T-helper 2 cell treated with Interferon-gamma antibody and Interleukin-4, amounts not matched to agents 5 μg/mL and 100 μg/mL, for 36 hours (primary cell): ENCODE measurements at regions not wholly inside any gene's neighbourhood (a gene's known extent, or its start where the extent isn't known, plus 50 kb on each side); places are given as distances from the start of the nearest gene placed in this dataset.

Experiments
- DNase-seq: peaks from one replicate; pipeline ENCODE4 v3.0.0; 2021; ENCODE audit warnings: low spot score
- H3K27ac Mint-ChIP-seq: one replicate; pipeline ENCODE4 v1.8.0; 2021; ENCODE audit warnings: mild to moderate bottlenecking, mixed read lengths
- H3K27me3 Mint-ChIP-seq: one replicate; pipeline ENCODE4 v1.8.0; 2021; ENCODE audit warnings: low read depth, mixed read lengths
- H3K36me3 Mint-ChIP-seq: one replicate; pipeline ENCODE4 v1.8.0; 2021; ENCODE audit warnings: low read depth, mixed read lengths
- H3K4me1 Mint-ChIP-seq: one replicate; pipeline ENCODE4 v1.8.0; 2021; ENCODE audit warnings: low read depth, mixed read lengths
- H3K4me3 Mint-ChIP-seq: one replicate; pipeline ENCODE4 v1.8.0; 2022; ENCODE audit warnings: mild to moderate bottlenecking, moderate library complexity, mixed read lengths
- H3K9me3 Mint-ChIP-seq: one replicate; pipeline ENCODE4 v1.8.0; 2021; ENCODE audit warnings: mixed read lengths

GRCh38 chr2:167489325-167489724 is 601.0 kb downstream of the XIRP2 start:
- no peaks in the 10 kb centered on the region for H3K27me3 Mint-ChIP-seq
- DNase-seq = no peak
- no peaks in the 10 kb centered on the region for H3K4me1 Mint-ChIP-seq
- H3K9me3 Mint-ChIP-seq = no peaks in the 10 kb centered on the region
- no peak overlapping the region for H3K27ac Mint-ChIP-seq
- no peaks in the 10 kb centered on the region for H3K36me3 Mint-ChIP-seq
- H3K4me3 Mint-ChIP-seq = no peak overlapping the region

- Mint-ChIP-seq H3K27ac (no peak overlapping the region), H3K4me1 (no peaks in the 10 kb centered on the region), H3K4me3 (no peak overlapping the region), H3K27me3 (no peaks in the 10 kb centered on the region), H3K9me3 (no peaks in the 10 kb centered on the region), H3K36me3 (no peaks in the 10 kb centered on the region)
- no peak for DNase-seq
Measured at GRCh38 chr2:167487728-167488127, 599.4 kb downstream of the XIRP2 start.

DNA sequence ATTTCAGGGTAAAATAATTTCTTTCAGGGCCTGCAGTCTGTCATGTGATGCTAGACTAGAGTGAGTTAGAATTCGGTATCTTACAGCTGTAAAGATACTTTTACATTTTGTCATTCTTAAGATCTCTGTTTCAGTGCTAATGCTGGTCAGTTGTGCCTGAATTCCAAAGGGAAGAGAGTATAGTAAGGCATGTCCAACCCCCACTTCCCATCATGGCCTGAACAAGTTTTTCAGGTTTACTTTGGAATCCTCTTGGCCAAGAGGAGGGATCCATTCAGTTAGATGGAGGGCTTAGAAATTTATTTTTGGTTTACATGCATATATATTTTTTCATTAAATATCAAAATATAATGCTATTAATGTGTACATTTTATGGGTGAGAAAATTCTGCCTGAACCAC is 596.6 kb downstream of the XIRP2 start:
- H3K4me3 Mint-ChIP-seq = no peak overlapping the region
- H3K36me3 Mint-ChIP-seq = no peaks in the 10 kb centered on the region
- H3K27me3 Mint-ChIP-seq = no peaks in the 10 kb centered on the region
- no peaks in the 10 kb centered on the region for H3K4me1 Mint-ChIP-seq
- no peaks in the 10 kb centered on the region for H3K9me3 Mint-ChIP-seq
- no peak overlapping the region for H3K27ac Mint-ChIP-seq
- DNase-seq = no peak

DNA sequence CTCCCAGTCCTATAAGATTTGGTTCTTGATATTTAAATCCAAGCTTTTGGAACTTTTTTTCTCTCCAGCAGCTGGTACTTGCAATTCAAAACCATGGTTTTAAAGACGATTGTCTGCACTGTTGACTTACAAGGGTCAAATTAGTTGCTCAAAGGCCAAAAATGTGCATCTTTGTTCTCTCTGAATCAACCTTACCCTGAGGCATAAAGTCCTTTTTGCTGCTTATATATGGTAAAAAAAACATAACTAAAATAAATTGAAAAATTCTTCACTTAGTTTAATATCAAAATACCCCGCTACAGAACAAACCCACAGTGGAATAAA is 592.7 kb downstream of the XIRP2 start:
- DNase-seq = no peak
- H3K27ac Mint-ChIP-seq = no peak overlapping the region
- H3K9me3 Mint-ChIP-seq = no peaks in the 10 kb centered on the region
- H3K27me3 Mint-ChIP-seq = no peaks in the 10 kb centered on the region
- H3K4me3 Mint-ChIP-seq = no peak overlapping the region
- H3K4me1 Mint-ChIP-seq = no peaks in the 10 kb centered on the region
- no peaks in the 10 kb centered on the region for H3K36me3 Mint-ChIP-seq

DNA sequence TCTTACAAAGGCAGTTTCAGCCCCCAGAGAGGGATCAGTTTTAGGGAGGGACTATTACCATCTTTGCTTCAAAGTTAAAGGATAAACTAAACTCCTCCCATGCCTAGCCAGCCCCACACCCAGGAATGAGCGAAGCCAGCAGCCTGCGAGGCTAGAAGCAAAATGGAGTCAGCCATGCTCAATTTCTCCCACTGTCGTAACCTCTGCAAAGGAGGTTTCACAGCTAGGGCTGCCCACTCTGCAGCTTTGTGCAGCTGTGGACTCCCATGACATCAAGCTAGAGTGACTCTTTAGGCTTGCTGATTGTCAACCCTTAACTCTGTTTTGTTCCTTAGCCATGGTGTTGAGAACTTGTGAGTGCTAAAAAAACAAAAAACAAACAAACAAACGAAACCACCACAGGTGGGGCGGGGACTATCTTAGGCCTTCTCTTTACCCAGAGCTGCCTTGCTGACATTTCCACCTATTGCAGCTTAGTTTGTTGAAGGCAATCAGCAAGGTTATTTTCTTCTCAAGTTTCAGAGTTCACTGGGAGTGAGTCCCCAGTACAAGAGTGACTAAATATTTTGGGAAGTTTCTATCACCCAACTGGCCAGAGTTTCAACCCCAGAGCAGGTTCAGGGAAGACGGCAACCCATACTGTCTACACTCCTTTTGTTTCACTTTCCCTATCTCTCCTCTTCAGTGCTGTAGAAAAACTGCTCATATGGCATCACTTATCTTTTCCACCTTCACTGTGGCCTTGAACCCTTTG is 592.1 kb downstream of the XIRP2 start:
- H3K27me3 Mint-ChIP-seq = no peaks in the 10 kb centered on the region
- H3K36me3 Mint-ChIP-seq = no peaks in the 10 kb centered on the region
- H3K9me3 Mint-ChIP-seq = no peaks in the 10 kb centered on the region
- no peaks in the 10 kb centered on the region for H3K4me1 Mint-ChIP-seq
- no peak overlapping the region for H3K4me3 Mint-ChIP-seq
- no peak overlapping the region for H3K27ac Mint-ChIP-seq
- no peak for DNase-seq

- Mint-ChIP-seq H3K4me3 (no peak overlapping the region), H3K27ac (no peak overlapping the region), H3K27me3 (no peaks in the 10 kb centered on the region), H3K4me1 (no peaks in the 10 kb centered on the region), H3K36me3 (no peaks in the 10 kb centered on the region), H3K9me3 (no peaks in the 10 kb centered on the region)
- no peak for DNase-seq
Measured at GRCh38 chr2:167478196-167478595, 589.9 kb downstream of the XIRP2 start.

- H3K9me3 Mint-ChIP-seq = no peaks in the 10 kb centered on the region
- no peak for DNase-seq
- H3K36me3 Mint-ChIP-seq = no peaks in the 10 kb centered on the region
- no peak overlapping the region for H3K27ac Mint-ChIP-seq
- no peaks in the 10 kb centered on the region for H3K27me3 Mint-ChIP-seq
- H3K4me1 Mint-ChIP-seq = no peaks in the 10 kb centered on the region
- H3K4me3 Mint-ChIP-seq = no peak overlapping the region
Measured at GRCh38 chr2:167475791-167476190, 587.5 kb downstream of the XIRP2 start.

DNA sequence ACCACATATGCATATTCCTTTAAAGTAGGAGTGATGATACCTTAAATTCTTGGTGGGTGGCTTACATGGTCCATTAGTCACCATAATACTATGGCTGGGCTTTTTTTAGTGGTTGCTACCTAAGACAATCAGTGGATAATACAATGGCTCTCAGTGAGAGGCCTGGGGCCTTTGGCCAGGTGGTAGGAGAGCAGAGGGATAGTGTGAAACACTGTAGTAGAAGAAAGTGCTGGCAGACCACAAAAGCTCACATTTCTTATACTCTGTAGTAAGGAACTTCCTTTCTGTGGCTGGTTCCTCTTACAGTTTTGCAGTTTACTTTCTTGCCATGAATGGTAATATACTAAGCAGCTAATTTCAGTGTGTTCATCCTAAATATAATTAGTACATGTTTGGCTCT is 583.5 kb downstream of the XIRP2 start:
- Mint-ChIP-seq H3K4me3 (no peak overlapping the region), H3K36me3 (no peaks in the 10 kb centered on the region), H3K4me1 (no peaks in the 10 kb centered on the region), H3K27ac (no peak overlapping the region), H3K27me3 (no peaks in the 10 kb centered on the region), H3K9me3 (no peaks in the 10 kb centered on the region)
- no peak for DNase-seq

DNA sequence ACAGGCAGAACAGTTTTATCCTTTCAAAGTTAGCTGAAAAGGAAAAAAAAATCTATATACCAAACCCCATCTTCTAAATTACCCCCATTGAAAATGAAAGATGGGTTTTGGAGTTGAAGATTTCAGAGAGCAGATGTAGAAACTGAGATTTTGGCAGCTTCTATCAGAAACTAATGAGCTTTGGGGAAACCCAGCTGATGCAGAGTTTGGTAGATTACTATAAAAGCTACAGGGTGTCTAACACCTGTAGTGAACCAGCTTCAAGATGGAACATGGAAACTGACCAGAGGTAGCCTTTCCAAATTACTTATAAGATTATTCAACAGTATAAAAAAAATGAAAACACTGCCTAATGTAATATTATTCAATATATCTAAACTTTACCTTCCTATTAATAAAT is 583.1 kb downstream of the XIRP2 start:
- no peak overlapping the region for H3K27ac Mint-ChIP-seq
- no peak overlapping the region for H3K4me3 Mint-ChIP-seq
- H3K36me3 Mint-ChIP-seq = no peaks in the 10 kb centered on the region
- H3K9me3 Mint-ChIP-seq = no peaks in the 10 kb centered on the region
- DNase-seq = no peak
- no peaks in the 10 kb centered on the region for H3K27me3 Mint-ChIP-seq
- H3K4me1 Mint-ChIP-seq = no peaks in the 10 kb centered on the region

DNA sequence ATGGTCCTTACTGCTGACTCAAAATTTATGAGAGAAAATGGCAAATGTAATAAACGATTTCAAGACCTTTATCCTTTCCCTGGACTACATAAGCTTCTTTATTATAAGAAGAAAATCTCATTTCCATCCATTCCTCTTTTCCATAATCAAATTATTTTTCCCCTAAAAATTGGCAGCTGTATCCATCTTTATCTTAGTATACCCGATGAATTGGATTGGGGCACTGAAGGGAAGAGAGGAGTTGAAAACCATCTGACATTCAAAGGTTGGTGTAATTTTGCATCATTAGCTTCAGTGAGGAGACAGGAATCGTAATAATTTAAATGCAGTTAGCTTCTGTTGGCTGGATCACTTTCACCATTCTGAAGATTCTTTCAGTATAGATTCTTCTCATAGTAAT is 574.1 kb downstream of the XIRP2 start:
- no peak overlapping the region for H3K4me3 Mint-ChIP-seq
- H3K36me3 Mint-ChIP-seq = no peaks in the 10 kb centered on the region
- H3K27ac Mint-ChIP-seq = no peak overlapping the region
- DNase-seq = no peak
- H3K9me3 Mint-ChIP-seq = peaks cover 11% of the 10 kb centered on the region
- no peaks in the 10 kb centered on the region for H3K27me3 Mint-ChIP-seq
- no peaks in the 10 kb centered on the region for H3K4me1 Mint-ChIP-seq

DNA sequence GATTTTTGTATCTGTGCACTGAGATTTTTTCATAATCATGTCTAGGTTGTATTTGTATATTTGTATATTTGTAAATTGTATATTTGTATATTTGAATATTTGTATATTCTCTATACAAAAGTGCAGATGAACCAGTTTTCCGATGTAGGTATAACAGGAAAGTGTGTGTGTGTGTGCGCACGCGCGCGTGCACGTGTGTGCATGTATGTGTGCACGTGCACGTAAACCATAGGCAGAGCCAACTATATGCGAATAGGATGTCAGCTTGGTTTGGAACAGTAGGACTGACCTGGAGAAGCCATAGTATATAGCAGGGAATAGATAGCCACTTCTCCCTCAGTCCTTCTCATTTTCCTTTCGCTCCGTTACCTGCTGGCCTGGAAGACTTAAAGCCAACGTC is 565.8 kb downstream of the XIRP2 start:
- Mint-ChIP-seq H3K9me3 (peaks cover 25% of the 10 kb centered on the region), H3K36me3 (no peaks in the 10 kb centered on the region), H3K27me3 (no peaks in the 10 kb centered on the region), H3K4me3 (no peak overlapping the region), H3K4me1 (no peaks in the 10 kb centered on the region), H3K27ac (no peak overlapping the region)
- no peak for DNase-seq

DNA sequence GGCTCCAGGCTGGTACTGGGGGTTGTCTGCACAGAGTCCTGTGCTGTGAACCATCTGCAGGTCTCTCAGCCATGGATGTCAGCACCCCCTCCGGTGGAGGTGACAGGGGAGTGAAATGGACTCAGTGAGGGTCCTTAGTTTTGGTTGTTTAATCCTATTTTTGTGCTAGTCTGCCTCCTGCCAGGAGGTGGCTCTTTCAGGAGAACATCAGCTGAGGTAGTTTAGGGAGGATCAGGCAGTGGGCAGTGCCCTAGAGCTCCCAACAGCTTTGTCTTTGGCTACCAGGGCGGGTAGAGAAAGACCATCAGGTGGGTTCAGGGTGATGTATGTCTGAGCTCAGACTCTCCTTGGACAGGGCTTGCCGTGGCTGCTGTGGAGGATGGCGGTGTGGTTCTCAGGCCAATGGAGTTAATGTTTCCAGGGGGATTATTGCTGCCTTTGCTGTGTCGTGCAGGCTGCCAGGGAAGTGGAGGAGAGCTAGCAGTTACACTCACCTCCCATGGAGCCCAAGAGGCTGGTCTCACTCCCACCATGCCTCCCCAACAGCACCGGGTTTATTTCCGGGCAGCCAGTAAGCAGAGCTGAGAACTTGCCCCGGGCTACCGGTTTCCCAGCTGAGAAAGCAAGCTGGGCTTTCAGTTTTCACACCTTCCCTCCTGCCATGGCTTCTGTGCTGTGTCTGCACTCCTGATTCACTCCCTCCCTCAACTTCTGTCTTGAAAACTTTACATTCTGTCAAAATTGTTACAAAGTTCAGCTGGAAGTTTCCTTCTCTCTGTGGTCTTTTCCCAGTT is 563.4 kb downstream of the XIRP2 start:
- Mint-ChIP-seq H3K9me3 (peaks cover 33% of the 10 kb centered on the region), H3K36me3 (no peaks in the 10 kb centered on the region), H3K27ac (no peak overlapping the region), H3K4me1 (no peaks in the 10 kb centered on the region), H3K27me3 (no peaks in the 10 kb centered on the region), H3K4me3 (no peak overlapping the region)
- DNase-seq = no peak

GRCh38 chr2:167450364-167450763 is 562.1 kb downstream of the XIRP2 start:
- no peak for DNase-seq
- peaks cover 37% of the 10 kb centered on the region for H3K9me3 Mint-ChIP-seq
- no peaks in the 10 kb centered on the region for H3K4me1 Mint-ChIP-seq
- H3K27ac Mint-ChIP-seq = no peak overlapping the region
- no peaks in the 10 kb centered on the region for H3K36me3 Mint-ChIP-seq
- no peak overlapping the region for H3K4me3 Mint-ChIP-seq
- no peaks in the 10 kb centered on the region for H3K27me3 Mint-ChIP-seq

- Mint-ChIP-seq H3K36me3 (no peaks in the 10 kb centered on the region), H3K9me3 (peaks cover under 1% of the 10 kb centered on the region), H3K4me1 (no peaks in the 10 kb centered on the region), H3K4me3 (no peak overlapping the region), H3K27me3 (no peaks in the 10 kb centered on the region), H3K27ac (no peak overlapping the region)
- no peak for DNase-seq
Measured at GRCh38 chr2:167440382-167440781, 552.1 kb downstream of the XIRP2 start.

DNA sequence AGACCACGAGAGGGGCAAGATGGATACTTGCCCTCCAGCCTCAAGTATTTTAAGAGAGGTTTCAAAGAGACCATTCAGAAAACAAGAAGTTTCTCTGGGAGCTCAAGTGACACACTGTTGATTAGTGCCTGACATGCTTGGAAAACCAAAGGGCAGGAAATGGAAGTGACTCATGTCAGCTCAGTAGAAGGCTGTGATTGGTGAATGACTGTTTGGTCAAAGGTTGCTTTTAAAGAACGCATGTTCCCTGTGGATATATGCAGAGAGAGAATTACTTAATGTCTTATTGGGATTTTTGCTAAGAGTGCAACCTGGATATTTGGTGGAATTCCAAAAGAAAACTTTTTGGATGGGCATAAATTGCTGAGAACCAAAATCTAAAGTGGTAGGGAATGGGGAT is 549.9 kb downstream of the XIRP2 start:
- Mint-ChIP-seq H3K4me3 (no peak overlapping the region), H3K4me1 (no peaks in the 10 kb centered on the region), H3K9me3 (no peaks in the 10 kb centered on the region), H3K27me3 (no peaks in the 10 kb centered on the region), H3K36me3 (no peaks in the 10 kb centered on the region), H3K27ac (no peak overlapping the region)
- DNase-seq = no peak
